Thoracic aorta (tissue), 2 donors: ENCODE measurements at regions not wholly inside any gene's neighbourhood (a gene's known extent, or its start where the extent isn't known, plus 50 kb on each side); places are given as distances from the start of the nearest gene placed in this dataset.

Experiments used
- ATAC-seq: fragments of 150-250 bp; one replicate; pipeline ENCODE4 v1.8.0; 2017; ENCODE audit warnings: low read depth; ENCODE audit not compliant: insufficient number of reproducible peaks, low FRiP score
- DNase-seq: peaks from one replicate; pipeline ENCODE4 v3.0.0-alpha.2; 2020; ENCODE audit warnings: low spot score
- H3K27ac ChIP-seq, 2 donors: fragments of 200-600 bp; sonication (generic); 1 replicate in 1 of 2; 2 replicates in 1 of 2; pipeline ENCODE4 v1.5.1; 2016; ENCODE audit warnings: mild to moderate bottlenecking in 2 of 2, moderate library complexity in 2 of 2
- H3K27me3 ChIP-seq: fragments of 200-600 bp; sonication (generic); replicated peaks from 2 replicates; pipeline ENCODE4 v1.6.0; 2016; ENCODE audit warnings: mild to moderate bottlenecking; ENCODE audit not compliant: insufficient read depth
- H3K36me3 ChIP-seq: fragments of 200-600 bp; sonication (generic); one replicate; pipeline ENCODE4 v1.5.1; 2016
- H3K4me1 ChIP-seq, 2 donors: fragments of 200-600 bp; sonication (generic); 1 replicate in 1 of 2; 2 replicates in 1 of 2; pipeline versions ENCODE4 v1.5.1 to v1.6.0; 2016; ENCODE audit warnings: low read depth in 2 of 2, mild to moderate bottlenecking in 1 of 2; ENCODE audit not compliant: control insufficient read depth in 1 of 2
- H3K4me3 ChIP-seq: fragments of 200-600 bp; sonication (generic); 2 replicates; pipeline ENCODE4 v1.5.1; 2016; ENCODE audit warnings: mild to moderate bottlenecking
- H3K9me3 ChIP-seq: fragments of 200-600 bp; sonication (generic); 2 replicates; pipeline ENCODE4 v1.5.1; 2016
- CTCF ChIP-seq: fragments of 200-600 bp; sonication (generic); IDR thresholded peaks from one replicate; pipeline ENCODE4 v1.5.1; 2019; ENCODE audit warnings: antibody characterized with exemption

GRCh38 chr2:142782942-142783443 lies 94.5 kb upstream of the KYNU start:
- H3K27ac ChIP-seq = no peak overlapping the region
- no peaks in the 10 kb centered on the region for H3K27me3 ChIP-seq
- no peak overlapping the region for H3K4me3 ChIP-seq
- no peaks in the 10 kb centered on the region for H3K9me3 ChIP-seq
- ATAC-seq (no peak), DNase-seq (no peak)
- TF ChIP-seq CTCF = no peak
- no peaks in the 10 kb centered on the region for H3K36me3 ChIP-seq
- H3K4me1 ChIP-seq = no peaks in the 10 kb centered on the region

GRCh38 chr2:142781146-142781545 lies 96.3 kb upstream of the KYNU start:
- H3K36me3 ChIP-seq = no peaks in the 10 kb centered on the region
- no peaks in the 10 kb centered on the region for H3K27me3 ChIP-seq
- H3K27ac ChIP-seq = no peak overlapping the region
- H3K4me1 ChIP-seq = no peaks in the 10 kb centered on the region
- DNase-seq (no peak), ATAC-seq (no peak)
- H3K9me3 ChIP-seq = no peaks in the 10 kb centered on the region
- H3K4me3 ChIP-seq = no peak overlapping the region
- no peak for TF ChIP-seq CTCF

- Histone ChIP-seq H3K27ac (no peak overlapping the region), H3K4me1 (no peaks in the 10 kb centered on the region), H3K36me3 (no peaks in the 10 kb centered on the region), H3K4me3 (no peak overlapping the region), H3K27me3 (no peaks in the 10 kb centered on the region), H3K9me3 (no peaks in the 10 kb centered on the region)
- ATAC-seq (no peak), DNase-seq (no peak)
- TF ChIP-seq CTCF = no peak
Measured at GRCh38 chr2:142778289-142778688, 99.2 kb upstream of the KYNU start.

- Histone ChIP-seq H3K27me3 (no peaks in the 10 kb centered on the region), H3K36me3 (no peaks in the 10 kb centered on the region), H3K9me3 (no peaks in the 10 kb centered on the region), H3K4me3 (no peak overlapping the region), H3K4me1 (no peaks in the 10 kb centered on the region), H3K27ac (no peak overlapping the region)
- DNase-seq (no peak), ATAC-seq (no peak)
- TF ChIP-seq CTCF = no peak
Measured at GRCh38 chr2:142777742-142778141, 99.7 kb upstream of the KYNU start.

- H3K36me3 ChIP-seq = no peaks in the 10 kb centered on the region
- H3K9me3 ChIP-seq = peaks cover 10% of the 10 kb centered on the region
- no peak for TF ChIP-seq CTCF
- ATAC-seq (no peak), DNase-seq (no peak)
- no peaks in the 10 kb centered on the region for H3K27me3 ChIP-seq
- H3K4me3 ChIP-seq = no peak overlapping the region
- no peaks in the 10 kb centered on the region for H3K4me1 ChIP-seq
- no peak overlapping the region for H3K27ac ChIP-seq
Measured at GRCh38 chr2:142769761-142770160, 107.7 kb upstream of the KYNU start.
